AG09309 (cell line): ENCODE measurements at regions not wholly inside any gene's neighbourhood (a gene's known extent, or its start where the extent isn't known, plus 50 kb on each side); places are given as distances from the start of the nearest gene placed in this dataset.

Experiments used
- DNase-seq: peaks from one replicate; pipeline ENCODE4 v3.0.0-alpha.2; 2010; ENCODE audit warnings: low read depth
- H3K4me3 ChIP-seq: 2 replicates; pipeline ENCODE4 v1.5.1; 2011; ENCODE audit warnings: mild to moderate bottlenecking, low read depth, low read length, moderate library complexity; ENCODE audit not compliant: control insufficient read depth
- CTCF ChIP-seq: IDR thresholded peaks from 2 replicates; pipeline ENCODE4 v1.5.1; 2011; ENCODE audit warnings: mild to moderate bottlenecking, low read depth, low read length, inconsistent platforms; ENCODE audit not compliant: insufficient read depth, control insufficient read depth; ENCODE audit errors: missing control alignments

DNA sequence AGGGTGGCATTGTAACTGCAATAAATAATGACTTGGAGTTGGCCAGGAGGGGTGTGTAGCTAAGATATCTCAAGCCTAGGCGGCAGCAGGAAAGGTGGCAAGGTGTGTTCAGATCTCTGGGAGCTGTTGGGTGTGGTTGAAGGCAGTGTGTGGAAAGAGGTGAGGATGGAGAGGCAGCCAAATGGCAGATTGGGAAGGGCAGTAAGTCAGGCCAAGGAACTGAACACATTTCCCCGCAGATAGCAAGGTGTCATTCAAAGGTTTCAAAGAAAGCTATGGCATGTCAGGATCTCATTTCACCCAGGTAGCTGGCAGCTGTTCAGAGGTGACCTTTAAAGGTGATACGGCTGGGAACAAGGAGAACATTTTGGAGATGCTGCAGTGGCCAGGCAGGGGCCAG lies 586.0 kb upstream of the MGMT start:
- DNase-seq, result no peak
- TF ChIP-seq CTCF, result no peak
- H3K4me3 ChIP-seq, result no peak overlapping the region

DNA sequence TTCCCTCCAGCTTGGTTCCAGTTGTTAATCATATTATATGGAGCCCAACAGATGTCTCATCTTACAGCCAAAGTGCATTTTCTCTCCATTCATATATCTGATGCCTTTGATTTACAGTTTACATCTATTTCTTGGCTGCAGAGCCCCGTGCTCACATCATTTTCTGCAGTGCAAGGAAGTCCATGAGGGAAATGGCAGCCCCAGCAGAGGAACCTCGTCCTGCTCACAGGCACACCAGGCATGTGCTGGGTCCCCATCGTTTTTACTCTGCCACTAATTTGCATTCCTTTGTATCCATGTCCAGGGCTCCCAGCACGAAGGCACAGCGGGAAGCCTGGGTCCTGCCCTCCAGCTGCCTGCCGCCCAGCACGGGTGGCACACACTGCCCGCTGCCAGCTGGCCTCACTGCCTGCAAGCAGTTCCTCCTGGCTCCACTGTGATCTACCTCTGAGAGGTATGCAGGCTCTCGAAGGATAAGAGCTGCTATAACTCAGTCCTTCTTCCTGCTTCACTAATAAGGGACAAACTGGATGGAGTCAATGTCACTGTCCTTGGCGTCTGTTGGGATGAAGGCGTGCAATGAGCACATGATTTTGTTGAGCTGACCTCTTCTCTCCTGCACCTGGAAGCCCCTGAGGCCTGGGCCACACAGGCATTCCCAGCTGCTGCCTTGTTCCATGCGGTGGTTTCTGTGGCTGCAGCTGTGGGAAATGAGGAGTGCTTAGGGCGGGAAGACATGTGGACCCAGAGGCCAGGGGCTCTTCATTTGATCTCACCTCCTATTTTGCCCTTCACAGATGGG lies 583.6 kb upstream of the MGMT start:
- no peak for DNase-seq
- no peak for TF ChIP-seq CTCF
- no peak overlapping the region for H3K4me3 ChIP-seq

DNA sequence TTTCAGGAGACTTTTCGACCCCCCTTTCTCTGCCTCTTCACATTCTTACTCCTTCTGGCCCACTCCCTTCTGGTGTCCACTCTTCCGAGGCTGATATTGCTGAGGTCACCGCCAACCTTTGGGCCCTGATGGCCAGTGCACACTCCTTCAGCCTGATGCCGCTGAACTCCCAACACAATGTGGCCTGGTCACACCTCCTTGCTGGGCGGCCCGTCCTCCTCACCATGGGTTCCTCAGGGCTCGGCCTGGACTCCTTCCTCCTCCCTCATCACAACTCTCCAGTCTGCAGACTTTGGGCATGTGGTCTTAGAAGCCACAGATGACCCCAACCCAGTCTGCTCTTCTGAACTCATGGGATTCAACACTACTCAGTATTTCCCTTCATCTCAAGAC lies 583.0 kb upstream of the MGMT start:
- TF ChIP-seq CTCF, result no peak
- no peak for DNase-seq
- no peak overlapping the region for H3K4me3 ChIP-seq

- no peak for DNase-seq
- no peak overlapping the region for H3K4me3 ChIP-seq
- no peak for TF ChIP-seq CTCF
These were observed 582.5 kb upstream of the MGMT start for GRCh38 chr10:128884496-128885072.

DNA sequence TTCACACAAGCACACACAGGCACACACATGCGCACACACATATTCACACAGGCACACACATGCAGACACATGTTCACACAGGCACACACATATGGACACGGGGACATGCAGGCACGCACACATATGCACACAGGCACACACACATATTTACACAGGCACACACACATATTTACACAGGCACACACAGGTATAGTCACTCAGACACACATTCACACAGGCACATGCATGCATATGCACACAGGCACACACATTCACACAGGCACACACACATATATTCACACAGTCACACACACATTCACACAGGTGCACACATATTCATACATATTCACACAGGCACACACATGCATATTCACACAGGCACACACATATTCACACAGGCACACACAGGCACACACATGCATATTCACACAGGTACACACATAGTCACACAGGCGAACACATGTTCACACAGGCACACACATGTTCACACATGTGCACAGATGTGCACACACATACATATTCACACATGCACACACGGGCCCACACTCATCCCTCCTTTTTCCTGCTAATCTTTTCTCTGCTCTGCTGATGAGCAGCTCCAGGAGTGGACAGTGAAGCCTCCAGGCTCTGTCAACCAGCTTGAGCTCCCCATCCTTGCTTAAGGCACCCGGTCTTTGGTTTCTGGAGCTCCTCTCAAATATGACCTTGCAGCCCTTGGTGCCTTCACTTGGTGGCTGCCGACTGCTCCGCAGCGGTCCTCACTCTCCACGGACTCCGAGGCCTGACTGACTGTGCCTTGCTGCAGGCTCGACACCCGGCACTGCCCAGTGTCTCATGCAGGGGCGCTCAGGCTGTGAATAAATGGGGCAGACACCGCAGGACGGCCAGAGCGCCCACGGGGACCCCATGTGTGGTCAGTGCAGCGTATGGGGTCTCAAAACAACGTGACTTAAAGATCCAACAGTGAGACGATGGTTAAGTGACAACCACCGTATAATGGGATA lies 581.2 kb upstream of the MGMT start:
- no peak for DNase-seq
- H3K4me3 ChIP-seq, result no peak overlapping the region
- TF ChIP-seq CTCF, result no peak

DNA sequence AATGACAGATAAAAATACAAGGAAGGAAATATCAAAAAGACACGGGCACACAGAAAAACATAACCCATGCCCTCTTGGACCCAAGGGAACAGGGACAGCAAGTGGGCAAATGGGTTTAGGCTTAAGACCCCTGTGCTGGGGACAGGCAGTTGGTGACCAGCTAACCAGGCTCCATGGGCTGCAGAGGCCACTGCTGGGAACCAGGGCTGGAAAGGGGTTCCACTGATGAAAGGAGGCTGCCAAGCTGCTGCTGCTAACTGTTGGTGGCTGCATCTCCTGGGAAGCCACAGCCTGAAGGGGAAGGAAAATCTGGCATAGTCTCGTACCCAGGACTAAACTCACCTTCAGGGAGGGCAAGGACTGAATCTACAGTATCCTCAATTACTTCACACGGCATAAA lies 579.2 kb upstream of the MGMT start:
- DNase-seq, result no peak
- no peak overlapping the region for H3K4me3 ChIP-seq
- TF ChIP-seq CTCF, result no peak
